ENCODE measurements at regions not wholly inside any gene's neighbourhood (a gene's known extent, or its start where the extent isn't known, plus 50 kb on each side); places are given as distances from the start of the nearest gene placed in this dataset.
"Not testable (repeated sequence)": the region's sequence is repeated elsewhere in the genome, so short reads cannot be mapped to it uniquely, and the experiment has no call there.

- in situ Hi-C loops (cut with MboI; ENCODE audit: low pct_unique_long_range_greater_than_20kb, low sequenced_read_pairs), result no loop called here
- DNase-seq, result peak; percentile 18
Measured at GRCh38 chr3:73868688-73869315, 244.1 kb upstream of the PDZRN3 start.

- in situ Hi-C loops (cut with MboI; ENCODE audit: low pct_unique_long_range_greater_than_20kb, low sequenced_read_pairs), result no loop called here
- DNase-seq, result no peak
Measured at GRCh38 chr3:73867524-73867923, 242.8 kb upstream of the PDZRN3 start.

GRCh38 chr3:73866846-73867245, 242.1 kb upstream of the PDZRN3 start:
- in situ Hi-C loops (cut with MboI; ENCODE audit: low pct_unique_long_range_greater_than_20kb, low sequenced_read_pairs), result no loop called here
- no peak for DNase-seq

GRCh38 chr3:73863546-73864079, 238.9 kb upstream of the PDZRN3 start:
- DNase-seq, result no peak
- in situ Hi-C loops (cut with MboI; ENCODE audit: low pct_unique_long_range_greater_than_20kb, low sequenced_read_pairs), result no loop called here

- in situ Hi-C loops (cut with MboI; ENCODE audit: low pct_unique_long_range_greater_than_20kb, low sequenced_read_pairs), result no loop called here
- no peak for DNase-seq
Measured at GRCh38 chr3:73855813-73856212, 231.1 kb upstream of the PDZRN3 start.

- DNase-seq, result no peak
- in situ Hi-C loops (cut with MboI; ENCODE audit: low pct_unique_long_range_greater_than_20kb, low sequenced_read_pairs), result no loop called here
Measured at GRCh38 chr3:73848173-73848906, 223.6 kb upstream of the PDZRN3 start.

- DNase-seq, result no peak
- in situ Hi-C loops (cut with MboI; ENCODE audit: low pct_unique_long_range_greater_than_20kb, low sequenced_read_pairs), result no loop called here
Measured at GRCh38 chr3:73846951-73847350, 222.2 kb upstream of the PDZRN3 start.

- no peak for DNase-seq
- in situ Hi-C loops (cut with MboI; ENCODE audit: low pct_unique_long_range_greater_than_20kb, low sequenced_read_pairs), result no loop called here
Measured at GRCh38 chr3:73839032-73839431, 214.3 kb upstream of the PDZRN3 start.

- DNase-seq, result no peak
Measured at GRCh38 chr3:73835945-73836344, 211.2 kb upstream of the PDZRN3 start.

GRCh38 chr3:73832426-73832825, 207.7 kb upstream of the PDZRN3 start:
- in situ Hi-C loops (cut with MboI; ENCODE audit: low pct_unique_long_range_greater_than_20kb, low sequenced_read_pairs), result no loop called here
- no peak for DNase-seq

More at GRCh38 chr3:73835945-73836344, 211.2 kb upstream of the PDZRN3 start:
- in situ Hi-C loops (cut with MboI; ENCODE audit: low pct_unique_long_range_greater_than_20kb, low sequenced_read_pairs), result no loop called here

GRCh38 chr3:73828348-73828747, 203.6 kb upstream of the PDZRN3 start:
- in situ Hi-C loops (cut with MboI; ENCODE audit: low pct_unique_long_range_greater_than_20kb, low sequenced_read_pairs), result no loop called here
- DNase-seq, result no peak

GRCh38 chr3:73827725-73828211, 203.0 kb upstream of the PDZRN3 start:
- DNase-seq, result no peak
- in situ Hi-C loops (cut with MboI; ENCODE audit: low pct_unique_long_range_greater_than_20kb, low sequenced_read_pairs), result no loop called here

GRCh38 chr3:73827204-73827603, 202.5 kb upstream of the PDZRN3 start:
- in situ Hi-C loops (cut with MboI; ENCODE audit: low pct_unique_long_range_greater_than_20kb, low sequenced_read_pairs), result no loop called here

GRCh38 chr3:73820896-73821295, 196.2 kb upstream of the PDZRN3 start:
- DNase-seq; in situ Hi-C loops (cut with MboI; ENCODE audit: low pct_unique_long_range_greater_than_20kb, low sequenced_read_pairs): not testable (repeated sequence)

More at GRCh38 chr3:73827204-73827603, 202.5 kb upstream of the PDZRN3 start:
- no peak for DNase-seq

GRCh38 chr3:73820431-73820830, 195.7 kb upstream of the PDZRN3 start:
- DNase-seq, result no peak
- in situ Hi-C loops (cut with MboI; ENCODE audit: low pct_unique_long_range_greater_than_20kb, low sequenced_read_pairs), result no loop called here

- in situ Hi-C loops (cut with MboI; ENCODE audit: low pct_unique_long_range_greater_than_20kb, low sequenced_read_pairs), result no loop called here
Measured at GRCh38 chr3:73815966-73816365, 191.2 kb upstream of the PDZRN3 start.

GRCh38 chr3:73813692-73814292, 189.1 kb upstream of the PDZRN3 start:
- no peak for DNase-seq
- in situ Hi-C loops (cut with MboI; ENCODE audit: low pct_unique_long_range_greater_than_20kb, low sequenced_read_pairs), result no loop called here

More at GRCh38 chr3:73815966-73816365, 191.2 kb upstream of the PDZRN3 start:
- no peak for DNase-seq

GRCh38 chr3:73813291-73813690, 188.6 kb upstream of the PDZRN3 start:
- in situ Hi-C loops (cut with MboI; ENCODE audit: low pct_unique_long_range_greater_than_20kb, low sequenced_read_pairs), result no loop called here

GRCh38 chr3:73812054-73812453, 187.3 kb upstream of the PDZRN3 start:
- in situ Hi-C loops (cut with MboI; ENCODE audit: low pct_unique_long_range_greater_than_20kb, low sequenced_read_pairs), result no loop called here
- DNase-seq, result no peak

More at GRCh38 chr3:73813291-73813690, 188.6 kb upstream of the PDZRN3 start:
- DNase-seq, result peak; percentile 2
